Liver (tissue), 7 donors: ENCODE measurements at regions not wholly inside any gene's neighbourhood (a gene's known extent, or its start where the extent isn't known, plus 50 kb on each side); places are given as distances from the start of the nearest gene placed in this dataset.

Experiments used
- DNase-seq: peaks from one replicate; pipeline ENCODE4 v3.0.0-alpha.2; 2017; ENCODE audit warnings: low spot score
- H3K27ac ChIP-seq, 2 donors: one replicate each; pipeline ENCODE4 v1.7.0; 2013; ENCODE audit warnings: inconsistent platforms in 2 of 2, low read length in 2 of 2, control low read depth in 1 of 2, low read depth in 1 of 2, mild to moderate bottlenecking in 1 of 2
- H3K27me3 ChIP-seq, 4 donors: one replicate each; pipeline versions ENCODE4 v1.6.1 to v1.7.0; 2013; ENCODE audit warnings: low read length in 3 of 4, inconsistent platforms in 1 of 4, mild to moderate bottlenecking in 1 of 4, moderate library complexity in 1 of 4; ENCODE audit not compliant: control insufficient read depth in 4 of 4, insufficient read depth in 4 of 4
- H3K36me3 ChIP-seq, 4 donors: one replicate each; pipeline versions ENCODE4 v1.6.1 to v1.7.0; 2013; ENCODE audit warnings: low read length in 3 of 4, mild to moderate bottlenecking in 3 of 4, low read depth in 1 of 4, moderate library complexity in 1 of 4; ENCODE audit not compliant: control insufficient read depth in 4 of 4, insufficient read depth in 3 of 4
- H3K4me1 ChIP-seq, 4 donors: one replicate each; pipeline versions ENCODE4 v1.6.1 to v1.7.0; 2013; ENCODE audit warnings: low read length in 3 of 4, mild to moderate bottlenecking in 3 of 4, moderate library complexity in 1 of 4; ENCODE audit not compliant: control insufficient read depth in 4 of 4, insufficient read depth in 4 of 4
- H3K4me3 ChIP-seq, 3 donors: one replicate each; pipeline versions ENCODE4 v1.6.1 to v1.7.0; 2013; ENCODE audit warnings: low read length in 3 of 3, control low read depth in 1 of 3, low read depth in 1 of 3, mild to moderate bottlenecking in 1 of 3
- H3K9ac ChIP-seq, 2 donors: one replicate each; pipeline ENCODE4 v1.7.0; 2013; ENCODE audit warnings: low read length in 2 of 2, mild to moderate bottlenecking in 2 of 2, moderate library complexity in 2 of 2, control low read depth in 1 of 2, low read depth in 1 of 2
- H3K9me3 ChIP-seq, 4 donors: one replicate each; pipeline versions ENCODE4 v1.6.1 to v1.7.0; 2013; ENCODE audit warnings: low read length in 3 of 4; ENCODE audit not compliant: control insufficient read depth in 4 of 4
- EGR1 ChIP-seq, 2 donors: IDR thresholded peaks; 2 replicates each; pipeline ENCODE4 v1.6.1; 2016 to 2018; ENCODE audit warnings: antibody characterized with exemption in 2 of 2, low read depth in 2 of 2
- HNF4A ChIP-seq, 2 donors: conservative IDR thresholded peaks; 2 replicates each; pipeline ENCODE4 v1.6.1; 2016; ENCODE audit warnings: antibody characterized with exemption in 2 of 2, mild to moderate bottlenecking in 2 of 2
- JUND ChIP-seq, 2 donors: IDR thresholded peaks; 2 replicates each; pipeline ENCODE4 v1.6.1; 2016; ENCODE audit warnings: antibody characterized with exemption in 2 of 2
- MAX ChIP-seq: IDR thresholded peaks from 2 replicates; pipeline ENCODE4 v1.6.1; 2016; ENCODE audit warnings: antibody characterized with exemption
- NR2F2 ChIP-seq: IDR thresholded peaks from 2 replicates; pipeline ENCODE4 v1.6.1; 2016; ENCODE audit warnings: antibody characterized with exemption
- SP1 ChIP-seq: IDR thresholded peaks from 2 replicates; pipeline ENCODE4 v1.6.1; 2018; ENCODE audit warnings: antibody characterized with exemption, mild to moderate bottlenecking
- TAF1 ChIP-seq: conservative IDR thresholded peaks from 2 replicates; pipeline ENCODE4 v1.6.1; 2016; ENCODE audit warnings: antibody characterized with exemption, mild to moderate bottlenecking
- YY1 ChIP-seq: IDR thresholded peaks from 2 replicates; pipeline ENCODE4 v1.6.1; 2016; ENCODE audit warnings: antibody characterized with exemption, mild to moderate bottlenecking
- ZBTB33 ChIP-seq: IDR thresholded peaks from 2 replicates; pipeline ENCODE4 v1.6.1; 2016; ENCODE audit warnings: antibody characterized with exemption
- WGBS: extraction: QIAGEN DNeasy Blood & Tissue Kit; methylation state at CpG from one replicate; pipeline ENCODE4 v1.1.7; 2013; 5-methylcytosine and 5-hydroxymethylcytosine counted together
- donor health status: healthy.
- donor health status: healthy.
- donor health status: healthy.
- donor health status: healthy.

- TF ChIP-seq ZBTB33 (no peak), MAX (no peak), SP1 (no peak), TAF1 (no peak)
Observed at GRCh38 chr18:27278131-27278530, 93.0 kb upstream of the CHST9 start (continued).

GRCh38 chr18:27277554-27277953 is 92.4 kb upstream of the CHST9 start:
- H3K27me3 ChIP-seq: no peaks in the 10 kb centered on the region
- H3K9me3 ChIP-seq: no peaks in the 10 kb centered on the region
- no peak overlapping the region for H3K9ac ChIP-seq
- no peak overlapping the region for H3K4me3 ChIP-seq
- peaks cover 0 to 9% (median 0%) of the 10 kb centered on the region in 4 donors for H3K4me1 ChIP-seq
- no peaks in the 10 kb centered on the region for H3K36me3 ChIP-seq
- TF ChIP-seq NR2F2: no peak
- WGBS: 89% methylated on average over 3 of the region's 3 CpGs
- H3K27ac ChIP-seq: no peak overlapping the region
- DNase-seq: no peak

GRCh38 chr18:27276886-27277285 is 91.8 kb upstream of the CHST9 start:
- Histone ChIP-seq H3K4me1 (peaks cover 0 to 9% (median 0%) of the 10 kb centered on the region in 4 donors), H3K36me3 (no peaks in the 10 kb centered on the region), H3K27me3 (no peaks in the 10 kb centered on the region), H3K4me3 (no peak overlapping the region), H3K9me3 (no peaks in the 10 kb centered on the region), H3K9ac (no peak overlapping the region), H3K27ac (no peak overlapping the region)
- TF ChIP-seq YY1: no peak
- WGBS: 88% methylated on average over 6 of the region's 6 CpGs
- DNase-seq: no peak

- Histone ChIP-seq H3K9ac (no peak overlapping the region), H3K27ac (no peak overlapping the region), H3K4me3 (no peak overlapping the region), H3K4me1 (peaks cover 0 to 9% (median 0%) of the 10 kb centered on the region in 4 donors), H3K27me3 (no peaks in the 10 kb centered on the region), H3K9me3 (no peaks in the 10 kb centered on the region), H3K36me3 (no peaks in the 10 kb centered on the region)
- TF ChIP-seq MAX (no peak), JUND (IDR thresholded peaks at IDR 0.05) (no peak), YY1 (no peak), NR2F2 (no peak), SP1 (no peak), HNF4A (conservative IDR thresholded peaks at IDR 0.05) (peak in 1 of 2 donors; percentile 18)
- WGBS: 42% methylated on average over 2 of the region's 2 CpGs
- no peak for DNase-seq
Observed at GRCh38 chr18:27276479-27276878, 91.4 kb upstream of the CHST9 start.

GRCh38 chr18:27274901-27275300 is 89.8 kb upstream of the CHST9 start:
- Histone ChIP-seq H3K9ac (no peak overlapping the region), H3K27ac (no peak overlapping the region), H3K9me3 (peaks cover 0 to 4% (median 0%) of the 10 kb centered on the region in 4 donors), H3K27me3 (no peaks in the 10 kb centered on the region), H3K4me3 (no peak overlapping the region), H3K36me3 (no peaks in the 10 kb centered on the region), H3K4me1 (peaks cover 0 to 9% (median 0%) of the 10 kb centered on the region in 4 donors)
- 91% methylated on average over 3 of the region's 3 CpGs for WGBS
- TF ChIP-seq NR2F2: no peak
- TF ChIP-seq EGR1 (IDR thresholded peaks at IDR 0.05; ENCODE audit: low read depth in 2 of 2): no peak
- DNase-seq: no peak
